RPMI7951 (cell line): ENCODE measurements at regions not wholly inside any gene's neighbourhood (a gene's known extent, or its start where the extent isn't known, plus 50 kb on each side); places are given as distances from the start of the nearest gene placed in this dataset.
A peak's percentile ranks its signal among the peaks of the same experiment; 100 is the strongest.
"Not testable (repeated sequence)": the region's sequence is repeated elsewhere in the genome, so short reads cannot be mapped to it uniquely, and the experiment has no call there.

ENCODE experiments used
- DNase-seq: peaks from one replicate; pipeline ENCODE4 v3.0.0-alpha.2; 2012; ENCODE audit warnings: low read depth

DNA sequence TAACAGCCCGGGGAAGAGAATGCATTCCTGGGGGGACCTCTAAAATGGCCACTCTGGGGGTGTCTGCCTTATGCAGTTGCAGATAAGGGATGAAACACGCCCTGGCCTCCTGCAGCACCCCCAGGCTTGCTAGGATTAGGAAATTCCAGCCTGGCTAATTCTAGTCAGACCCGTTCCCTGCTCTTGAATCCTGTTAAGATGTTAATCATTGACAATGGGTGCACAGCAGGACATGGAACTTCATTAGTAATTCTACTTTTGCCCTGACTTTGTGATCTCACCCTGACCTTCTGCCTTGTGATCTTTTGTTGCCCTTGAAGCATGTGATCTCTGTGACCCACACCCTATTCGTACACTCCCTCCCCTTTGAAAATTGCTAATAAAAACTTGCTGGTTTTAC, 131.7 kb upstream of the ADGRL4 start:
- DNase-seq, result not testable (repeated sequence)

DNA sequence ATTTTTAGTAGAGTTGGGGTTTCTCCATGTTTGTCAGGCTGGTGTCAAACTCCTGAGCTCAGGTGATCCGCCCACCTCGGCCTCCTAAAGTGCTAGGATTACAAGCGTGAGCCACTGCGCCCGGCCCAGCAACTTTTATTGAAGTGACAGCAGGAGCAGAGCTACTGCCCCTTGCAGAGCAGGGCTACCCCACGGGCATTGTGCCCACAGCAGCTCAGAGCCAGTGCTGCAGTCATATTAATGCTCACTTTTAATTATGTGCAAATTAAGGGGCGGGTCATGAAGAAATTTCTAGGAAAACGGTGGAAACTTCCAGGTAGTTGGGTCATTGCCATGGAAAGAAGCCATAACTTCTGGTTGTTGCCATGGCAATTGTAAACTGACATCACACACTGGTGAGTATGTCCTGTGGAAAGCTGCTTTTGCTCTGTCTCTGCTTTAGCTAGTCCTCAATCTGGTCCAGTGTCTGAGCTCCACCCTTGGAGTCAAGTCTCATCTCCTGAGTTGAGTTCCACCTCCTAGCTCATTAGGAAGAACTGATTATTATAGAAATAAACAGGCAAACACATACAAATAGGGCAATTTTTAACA, 127.3 kb upstream of the ADGRL4 start:
- no peak for DNase-seq

DNA sequence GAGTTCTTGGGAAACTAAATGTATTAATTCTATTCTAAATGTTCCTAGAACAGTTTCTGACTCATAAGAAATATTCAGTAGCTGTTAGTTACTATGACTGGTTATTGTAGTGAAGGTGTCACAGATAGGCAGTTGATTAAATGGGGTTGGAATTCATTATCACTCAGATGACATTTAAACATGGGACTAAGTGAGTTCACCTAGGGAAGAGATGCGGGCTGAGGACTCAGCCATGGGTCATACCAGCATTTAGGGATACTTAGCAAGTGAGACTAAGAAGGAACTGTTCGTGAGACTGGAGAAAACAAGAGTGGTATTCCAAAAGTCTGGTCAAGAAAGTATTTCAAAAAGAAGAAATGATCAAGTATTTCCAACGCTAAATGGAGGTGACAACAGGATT, 125.1 kb upstream of the ADGRL4 start:
- no peak for DNase-seq

DNA sequence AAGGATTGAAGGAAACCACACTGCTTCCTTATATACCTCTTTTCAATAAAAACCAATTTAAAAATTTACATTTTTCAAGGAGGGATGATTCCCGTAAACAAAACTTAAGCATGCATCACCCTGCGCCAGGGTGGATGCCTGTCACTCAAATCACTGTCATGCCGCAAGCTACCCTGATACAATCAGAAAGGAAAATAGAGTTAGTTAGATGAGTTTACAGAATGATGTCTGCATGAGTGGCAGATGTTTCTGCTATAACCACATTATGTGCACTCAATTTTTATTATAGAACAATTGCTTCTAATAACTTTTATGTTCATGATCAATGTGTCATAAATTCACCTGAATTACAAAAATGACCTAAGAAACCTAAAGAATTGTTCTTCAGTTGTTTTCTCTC, 123.4 kb upstream of the ADGRL4 start:
- no peak for DNase-seq

DNA sequence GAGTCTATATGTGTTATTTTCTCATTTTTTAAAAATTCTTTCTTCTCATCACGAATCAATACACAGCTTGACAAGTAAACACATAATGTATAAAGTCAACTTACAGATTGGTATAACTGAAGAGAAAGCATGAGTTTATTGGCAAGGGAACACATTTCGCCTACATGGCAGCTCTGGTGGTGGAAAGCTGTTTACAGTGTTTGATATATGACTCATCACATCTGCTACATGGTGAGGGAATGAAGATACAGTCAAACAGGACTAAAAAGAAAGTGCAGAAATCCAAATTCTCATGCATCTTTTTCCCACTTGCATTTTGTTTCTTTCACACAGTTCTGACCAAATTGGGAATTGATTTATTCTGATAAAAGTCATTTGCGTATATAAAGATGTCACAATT, 122.2 kb upstream of the ADGRL4 start:
- peak; percentile 81 for DNase-seq

DNA sequence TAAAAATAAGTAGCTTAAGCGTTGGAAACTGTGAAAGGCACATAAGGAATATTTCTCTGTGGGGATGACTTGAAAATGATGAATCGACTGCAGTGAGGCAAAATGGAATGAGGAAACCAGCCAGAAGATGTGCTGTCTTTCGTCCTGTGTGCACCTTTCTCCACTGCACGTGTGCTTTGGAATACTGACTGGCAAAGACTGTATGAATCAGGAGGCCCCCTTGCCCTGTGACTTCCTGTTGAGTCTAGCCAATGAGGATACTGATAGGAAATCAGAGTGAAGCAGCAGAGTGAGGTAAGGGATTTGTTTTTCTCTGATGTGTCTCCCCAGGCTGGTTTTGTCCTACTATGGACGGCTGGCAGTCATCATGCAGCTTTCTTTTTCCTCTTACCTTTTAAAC, 118.2 kb upstream of the ADGRL4 start:
- peak; percentile 19 for DNase-seq

DNA sequence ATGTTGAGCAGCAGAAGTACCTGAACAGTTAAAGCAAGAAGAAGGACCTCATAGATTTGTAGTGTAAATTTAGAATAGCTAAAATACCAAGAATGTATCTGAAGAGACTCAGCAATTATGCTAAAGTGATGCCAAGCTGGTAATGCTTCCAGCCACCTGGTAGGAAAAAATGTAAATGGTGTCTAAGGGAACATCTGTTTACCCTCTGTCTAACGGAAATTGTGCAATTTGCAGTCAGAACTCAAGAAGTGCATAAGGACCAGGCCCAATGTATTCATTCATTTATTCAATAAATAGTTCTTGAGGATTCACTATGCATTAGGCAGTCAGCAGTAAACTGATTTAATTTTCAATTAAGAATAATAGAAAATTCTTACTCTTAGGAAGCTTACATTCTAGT, 116.0 kb upstream of the ADGRL4 start:
- DNase-seq, result no peak

DNA sequence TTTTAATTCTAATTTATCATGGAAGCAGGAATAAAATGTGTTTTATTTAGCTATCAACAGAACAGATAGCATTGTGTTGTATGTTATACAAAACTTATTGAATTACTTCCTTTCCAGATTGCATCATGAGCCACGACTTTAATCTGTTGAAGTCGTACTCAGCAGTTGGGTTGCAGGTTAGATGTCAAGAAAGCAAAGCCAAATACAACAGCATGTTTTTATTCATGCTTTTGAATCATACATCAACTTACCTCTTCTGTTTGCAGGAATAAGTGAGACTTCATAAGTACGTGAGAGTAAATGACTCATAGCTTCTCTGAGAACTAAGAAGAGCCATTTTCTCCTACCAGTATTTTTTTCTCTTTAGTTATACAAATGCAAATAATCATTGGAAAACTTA, 110.8 kb upstream of the ADGRL4 start:
- DNase-seq, result peak; percentile 5

DNA sequence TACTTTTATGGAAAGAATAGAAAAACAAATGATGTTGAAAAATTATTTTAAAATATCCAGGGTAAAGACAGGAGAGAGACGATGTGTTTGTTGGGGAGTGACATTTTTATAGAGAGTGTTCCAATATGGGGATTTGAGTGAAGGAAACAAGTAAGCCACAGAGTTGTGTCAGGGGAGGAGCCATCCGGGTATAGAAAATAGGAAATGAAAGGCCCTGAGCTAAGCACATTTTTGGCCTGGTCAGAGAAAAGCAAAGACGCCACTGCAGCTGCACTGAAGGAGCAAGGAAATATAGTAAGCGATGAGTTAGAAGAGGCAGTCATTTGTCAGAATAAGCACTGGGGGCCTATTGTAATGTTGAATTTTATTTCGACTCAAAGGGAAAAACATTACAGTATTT, 107.3 kb upstream of the ADGRL4 start:
- DNase-seq, result peak; percentile 12

DNA sequence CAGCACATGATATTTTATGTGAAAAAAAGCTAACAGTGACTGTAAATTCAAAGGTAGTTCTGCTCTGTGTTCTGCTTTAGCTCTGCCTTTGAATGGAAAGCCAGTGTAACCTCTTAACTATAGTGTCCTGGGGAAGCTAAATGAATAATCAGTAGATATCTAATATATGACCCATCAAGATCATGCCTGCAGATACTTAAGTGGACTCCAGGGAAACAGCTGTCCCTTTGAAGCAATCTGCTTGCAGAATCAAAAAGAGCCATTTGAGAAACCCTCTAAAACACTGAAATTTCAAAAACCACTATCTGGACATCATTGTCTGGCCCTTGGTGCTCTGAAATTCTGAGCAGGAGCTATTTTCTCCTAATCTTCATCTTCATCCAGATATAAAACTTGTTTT, 104.2 kb upstream of the ADGRL4 start:
- no peak for DNase-seq

DNA sequence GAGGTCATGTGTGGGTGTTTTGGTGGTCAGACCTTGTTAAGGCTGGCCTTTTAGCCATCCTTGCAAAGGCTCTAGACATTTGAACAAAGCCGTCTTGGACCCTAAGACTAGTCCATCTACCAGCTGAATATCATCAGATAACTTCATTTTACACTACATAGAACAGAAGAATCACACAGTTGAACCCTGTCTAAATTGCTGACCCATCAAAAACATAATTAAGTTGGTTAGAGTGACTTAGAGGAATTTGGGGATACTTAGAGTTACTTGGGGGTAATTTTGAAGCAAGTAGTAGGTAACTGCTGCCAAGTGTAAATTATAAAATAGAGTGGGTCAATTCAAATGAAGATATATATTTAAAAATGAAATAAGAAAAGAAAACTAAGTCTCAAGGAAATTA, 102.9 kb upstream of the ADGRL4 start:
- DNase-seq, result no peak

DNA sequence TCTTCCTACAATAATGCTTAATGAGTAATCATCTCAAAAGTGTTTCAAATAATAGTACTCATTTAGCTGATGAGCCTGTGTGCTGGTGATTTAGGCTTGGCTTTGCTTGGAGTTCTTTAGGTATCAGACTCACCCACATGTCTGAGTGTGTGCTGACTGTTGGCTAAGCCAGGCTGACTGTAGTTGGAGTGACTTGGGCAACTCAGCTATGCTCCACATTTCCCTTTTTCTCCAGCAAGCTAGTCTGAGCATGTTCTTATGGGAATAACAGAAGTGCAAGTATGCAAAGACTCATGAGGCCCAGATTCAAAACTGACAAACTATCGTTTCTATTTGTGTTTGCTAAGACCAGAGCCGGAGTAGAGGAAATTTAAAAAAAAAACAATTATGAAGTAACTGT, 99.0 kb upstream of the ADGRL4 start:
- DNase-seq, result no peak

DNA sequence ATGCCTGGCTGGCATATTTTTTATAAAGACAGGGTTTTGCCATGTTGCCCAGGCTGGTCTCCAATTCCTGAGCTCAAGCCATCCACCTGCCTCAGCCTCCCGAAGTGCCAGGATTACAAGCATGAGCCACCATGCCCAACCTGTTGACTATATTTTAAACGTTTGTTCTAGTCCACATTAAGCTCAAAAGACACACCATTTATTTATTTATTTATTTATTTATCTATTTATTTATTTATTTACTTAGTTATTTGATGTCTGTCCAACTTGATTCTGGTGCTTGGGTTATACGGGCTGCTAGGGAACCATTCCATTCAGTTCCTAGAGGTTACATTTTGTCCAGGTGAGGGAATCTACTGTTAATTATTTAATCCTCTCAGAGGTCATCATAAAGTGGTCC, 98.1 kb upstream of the ADGRL4 start:
- no peak for DNase-seq

DNA sequence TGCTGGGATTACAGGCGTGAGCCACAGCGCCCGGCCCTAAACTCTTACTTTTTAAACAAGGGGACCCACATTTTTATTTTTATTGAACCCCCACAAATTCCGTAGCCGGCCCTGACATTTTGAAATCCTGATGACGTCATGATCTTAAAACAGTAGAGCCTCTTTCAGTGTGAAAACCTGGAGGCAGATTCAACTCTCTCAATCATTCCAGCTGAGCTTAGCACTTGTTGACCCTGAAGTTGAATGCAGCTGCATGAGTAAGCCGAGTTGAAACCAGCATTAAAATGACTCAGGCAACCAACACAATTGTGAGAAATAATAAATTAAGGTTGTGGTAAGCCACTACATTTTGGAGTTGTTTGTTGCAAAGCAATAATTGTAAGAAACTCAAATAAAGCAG, 93.9 kb upstream of the ADGRL4 start:
- DNase-seq, result peak; percentile 83

DNA sequence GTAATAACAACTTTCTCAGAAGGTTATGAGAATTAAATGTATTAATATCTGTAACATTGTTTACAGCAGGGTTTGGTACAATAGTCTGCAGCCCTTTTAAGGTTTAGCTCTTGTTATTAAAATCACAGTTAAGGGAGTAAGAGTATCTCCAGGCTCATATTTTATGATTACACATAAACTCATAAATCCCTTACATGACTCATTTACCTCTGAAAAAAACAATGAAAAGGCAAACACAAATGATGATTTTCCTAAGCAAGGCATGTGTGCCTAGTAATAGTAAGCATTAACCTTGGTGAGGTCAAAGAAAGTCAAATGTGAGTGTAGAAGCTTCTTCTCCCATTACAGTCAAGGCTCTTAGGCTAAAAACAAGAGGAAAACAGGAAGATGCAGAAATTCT, 84.5 kb upstream of the ADGRL4 start:
- DNase-seq, result no peak

DNA sequence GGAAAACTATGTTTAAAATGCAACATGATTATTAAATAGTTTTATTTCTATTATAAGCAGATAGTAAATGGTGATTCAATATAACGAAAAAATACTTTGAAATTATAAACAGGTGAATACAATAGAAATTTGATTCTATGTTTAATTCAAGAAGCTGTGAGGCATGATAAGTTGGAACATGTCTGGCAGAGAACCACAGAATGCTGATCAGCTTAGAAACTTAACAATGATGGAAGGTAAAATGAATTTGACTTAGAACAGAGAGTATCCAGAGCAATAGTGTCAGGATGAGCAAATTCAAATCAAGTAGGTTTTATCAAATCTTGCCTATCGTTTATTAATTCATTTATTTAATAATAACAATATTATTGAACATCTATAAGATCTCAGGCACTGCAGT, 83.4 kb upstream of the ADGRL4 start:
- no peak for DNase-seq

DNA sequence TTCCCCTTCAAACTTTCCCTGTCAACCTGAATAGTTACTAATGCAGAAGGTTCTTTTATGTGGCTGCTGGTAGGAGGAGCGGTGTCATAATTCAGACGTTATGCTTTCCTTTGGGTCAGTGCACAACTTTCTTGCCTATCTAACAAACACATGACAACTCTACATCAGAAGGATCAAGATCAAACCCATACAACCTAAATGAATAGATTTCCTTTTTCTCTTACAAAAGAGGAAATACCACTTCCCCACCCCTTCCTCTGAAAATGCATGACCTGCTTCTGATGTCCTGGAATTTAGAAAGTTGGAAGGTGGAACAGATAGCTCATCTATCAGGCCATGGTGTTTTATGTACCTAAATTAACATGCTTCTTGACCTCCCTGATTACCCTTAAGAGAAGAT, 75.7 kb upstream of the ADGRL4 start:
- DNase-seq, result no peak

DNA sequence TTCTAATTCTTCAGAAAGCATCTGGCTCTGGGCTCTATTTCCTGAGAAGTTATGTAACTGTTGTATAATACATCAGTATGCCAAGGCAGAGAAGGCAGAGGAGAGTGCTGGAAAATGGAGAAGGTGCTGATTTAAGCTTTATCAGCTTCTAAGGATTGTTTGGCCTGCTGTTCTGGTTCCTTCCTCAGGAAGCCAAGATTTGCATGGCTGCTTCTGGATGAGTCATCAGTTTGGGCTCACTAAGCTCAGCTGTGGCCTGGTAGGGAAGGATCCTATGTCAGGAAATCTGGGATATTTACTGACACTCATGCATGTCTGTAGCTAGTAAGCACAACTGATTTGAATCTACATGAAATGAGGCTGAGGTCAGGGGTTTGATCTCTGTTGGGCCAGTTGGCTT, 73.2 kb upstream of the ADGRL4 start:
- peak; percentile 91 for DNase-seq

DNA sequence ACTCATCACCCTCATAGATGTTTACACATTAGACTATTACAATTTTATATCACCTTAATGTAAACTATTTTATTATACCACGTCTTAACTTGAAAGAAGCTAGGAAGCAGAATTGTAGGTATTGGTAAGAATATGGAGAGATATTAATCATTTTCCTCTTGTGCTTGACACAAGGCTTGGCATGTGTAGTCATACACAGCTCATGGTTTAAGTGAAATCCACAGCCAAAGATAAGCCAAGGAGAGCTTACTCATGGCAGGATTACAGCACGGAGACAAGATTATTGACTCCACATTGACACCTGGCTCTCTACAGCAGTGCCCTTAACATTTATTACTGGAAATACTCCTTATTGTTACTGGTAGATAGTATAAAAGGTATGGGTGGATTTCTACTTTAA, 68.4 kb upstream of the ADGRL4 start:
- no peak for DNase-seq

DNA sequence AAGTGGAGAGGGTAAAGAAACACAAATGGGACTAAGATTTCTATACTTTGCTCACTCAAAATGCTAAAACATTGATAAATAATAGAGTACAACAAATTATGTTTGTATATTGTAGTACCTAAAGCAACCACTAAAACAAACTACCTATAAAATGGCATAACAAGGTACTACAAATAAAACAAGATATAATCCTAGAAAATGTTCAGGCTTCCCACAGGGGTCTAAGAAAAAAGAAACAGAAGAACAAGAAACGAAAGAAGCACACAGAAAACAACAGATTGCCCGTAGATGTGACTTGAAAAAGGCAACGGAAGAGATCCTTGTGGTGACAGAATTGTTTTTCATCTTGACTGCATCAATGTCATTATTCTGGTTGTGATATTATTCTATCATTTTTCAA, 63.3 kb upstream of the ADGRL4 start:
- no peak for DNase-seq

DNA sequence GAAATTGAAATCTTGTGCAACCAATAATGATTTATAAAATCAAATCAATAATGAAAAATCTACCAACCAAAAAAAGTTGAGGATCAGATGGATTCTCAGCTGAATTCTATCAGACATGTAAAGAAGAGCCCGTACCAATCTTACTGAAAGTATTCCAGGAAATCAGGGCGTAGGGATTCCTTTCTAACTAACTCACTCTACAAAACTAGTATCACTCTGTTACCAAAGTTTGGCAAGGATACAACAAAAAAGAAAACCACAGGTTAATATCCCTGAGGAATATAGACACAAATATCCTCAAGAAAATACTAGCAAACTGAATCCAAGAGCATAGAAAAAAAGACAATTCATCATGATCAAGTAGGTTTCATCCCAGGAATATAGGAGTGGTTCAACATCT, 52.8 kb upstream of the ADGRL4 start:
- peak; percentile 14 for DNase-seq
